A549 (cell line): ENCODE measurements at regions not wholly inside any gene's neighbourhood (a gene's known extent, or its start where the extent isn't known, plus 50 kb on each side); places are given as distances from the start of the nearest gene placed in this dataset.

Experiments used
- CBX2 ChIP-seq: fragments of 200-600 bp; sonication (generic); IDR thresholded peaks from 2 replicates; pipeline ENCODE4 v1.6.1; 2016; ENCODE audit warnings: low read depth, mild to moderate bottlenecking, borderline replicate concordance
- CHD2 ChIP-seq: fragments of 150-350 bp; IDR thresholded peaks from 2 replicates; pipeline ENCODE4 v1.6.1; 2014; ENCODE audit warnings: low read length; ENCODE audit not compliant: partially characterized antibody
- CTCF ChIP-seq: fragments of >200 bp; sonication (Bioruptor Twin); formaldehyde crosslinking; IDR thresholded peaks from 3 replicates; pipeline ENCODE4 v1.5.1; 2016
- EHMT2 ChIP-seq: fragments of 200-600 bp; sonication (generic); IDR thresholded peaks from 2 replicates; pipeline ENCODE4 v1.6.1; 2016; ENCODE audit warnings: antibody characterized with exemption, low read depth, mild to moderate bottlenecking, moderate library complexity
- ESRRA ChIP-seq: fragments of 150-350 bp; IDR thresholded peaks from 2 replicates; pipeline ENCODE4 v1.6.1; 2014; ENCODE audit warnings: mild to moderate bottlenecking, low read length, borderline replicate concordance
- FOSL2 ChIP-seq, 2 experiments: fragments of 450-650 bp in 1 of 2; fragments of >200 bp in 1 of 2; sonication (Bioruptor Twin) in 1 of 2; formaldehyde crosslinking; IDR thresholded peaks; 2 replicates each; pipeline versions ENCODE4 v1.5.0 to v1.6.1; 2016 to 2020; ENCODE audit warnings: mild to moderate bottlenecking in 1 of 2, moderate library complexity in 1 of 2
- HMGXB4 ChIP-seq: fragments of 250-450 bp; sonication (Bioruptor Pico); IDR thresholded peaks from 2 replicates; pipeline ENCODE4 v1.5.0; 2021; ENCODE audit warnings: mild to moderate bottlenecking, moderate library complexity, borderline replicate concordance
- POLR2A ChIP-seq: IDR thresholded peaks from 2 replicates; pipeline ENCODE4 v1.6.1; 2012; ENCODE audit warnings: mild to moderate bottlenecking, low read length
- POLR2AphosphoS2 ChIP-seq: conservative IDR thresholded peaks from 2 replicates; pipeline ENCODE4 v1.6.1; 2012; ENCODE audit warnings: low read length, improper control_type of control experiment, inconsistent platforms
- RAD21 ChIP-seq, 2 experiments: fragments of >200 bp in 1 of 2; sonication (Bioruptor Twin) in 1 of 2; formaldehyde crosslinking in 1 of 2; IDR thresholded peaks in 1 of 2; conservative IDR thresholded peaks in 1 of 2; 2 replicates in 1 of 2; 3 replicates in 1 of 2; pipeline ENCODE4 v1.6.1; 2012 to 2018; ENCODE audit warnings: inconsistent platforms in 1 of 2

DNA sequence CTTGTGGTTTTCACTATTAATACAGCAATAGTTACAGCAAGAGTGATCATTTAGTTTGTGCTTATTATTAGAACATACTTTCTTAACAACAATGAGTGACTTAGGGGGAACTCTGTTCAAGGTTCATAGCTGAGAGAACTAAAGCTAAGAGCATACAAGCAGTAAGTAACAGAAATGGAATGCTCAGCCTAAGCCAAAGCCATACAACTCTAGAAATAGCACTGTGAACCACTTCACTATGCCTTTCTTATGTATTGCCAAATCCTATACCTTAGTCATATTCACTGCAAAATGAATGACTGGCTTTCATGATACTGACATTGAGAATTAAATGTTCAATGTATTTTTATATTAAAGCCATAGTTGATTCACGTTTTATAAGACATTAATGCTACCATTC is 599.7 kb upstream of the SLITRK1 start:
- TF ChIP-seq POLR2A = no peak
- no peak for TF ChIP-seq CTCF
- no peak for TF ChIP-seq EHMT2
- TF ChIP-seq CHD2 = no peak
- no peak for TF ChIP-seq POLR2AphosphoS2
- TF ChIP-seq ESRRA = no peak
- no peak for TF ChIP-seq HMGXB4 (CRISPR knock-in tag)
- no peak for TF ChIP-seq CBX2
- no peak for TF ChIP-seq FOSL2 (IDR thresholded peaks at IDR 0.05)
- no peak for TF ChIP-seq FOSL2 (CRISPR knock-in tag; IDR thresholded peaks at IDR 0.05)
- TF ChIP-seq RAD21 (conservative IDR thresholded peaks at IDR 0.05 in 1 of 2, IDR thresholded peaks at IDR 0.05 in 1 of 2) = no peak
